GM15510 (cell line): ENCODE measurements at regions not wholly inside any gene's neighbourhood (a gene's known extent, or its start where the extent isn't known, plus 50 kb on each side); places are given as distances from the start of the nearest gene placed in this dataset.

Experiments used
- POLR2A ChIP-seq: IDR thresholded peaks from 3 replicates; pipeline ENCODE4 v1.6.1; 2011; ENCODE audit warnings: borderline replicate concordance; ENCODE audit not compliant: insufficient read length; ENCODE audit errors: extremely low read depth

DNA sequence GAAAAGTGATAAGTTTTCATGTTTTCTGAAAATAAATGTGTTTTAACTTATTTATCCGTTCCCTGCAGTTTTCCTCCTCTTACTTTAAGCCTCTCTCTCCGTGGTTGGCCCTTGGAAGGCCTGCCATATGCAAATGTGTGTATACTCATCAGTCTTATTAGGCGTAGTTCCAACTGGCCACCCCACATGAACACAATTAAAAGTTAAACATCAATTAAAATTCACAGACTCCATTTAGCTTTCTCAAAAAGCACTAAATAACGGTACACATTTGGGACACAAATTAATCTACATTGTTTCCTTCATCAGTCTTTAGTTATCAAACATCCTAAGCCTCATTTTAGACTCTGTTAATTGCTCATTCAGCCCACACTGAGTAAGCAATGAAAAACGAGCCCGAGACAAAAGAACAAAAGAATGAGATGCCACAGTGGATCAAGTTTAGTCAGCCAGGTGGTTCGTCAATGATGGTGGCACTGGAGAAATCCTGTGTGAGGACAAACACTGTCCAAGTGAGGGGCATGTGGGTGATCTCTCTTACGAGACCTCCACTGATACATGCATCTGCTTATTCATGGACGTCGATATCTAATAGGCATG is 76.0 kb upstream of the TMCC3 start:
- no peak for TF ChIP-seq POLR2A

DNA sequence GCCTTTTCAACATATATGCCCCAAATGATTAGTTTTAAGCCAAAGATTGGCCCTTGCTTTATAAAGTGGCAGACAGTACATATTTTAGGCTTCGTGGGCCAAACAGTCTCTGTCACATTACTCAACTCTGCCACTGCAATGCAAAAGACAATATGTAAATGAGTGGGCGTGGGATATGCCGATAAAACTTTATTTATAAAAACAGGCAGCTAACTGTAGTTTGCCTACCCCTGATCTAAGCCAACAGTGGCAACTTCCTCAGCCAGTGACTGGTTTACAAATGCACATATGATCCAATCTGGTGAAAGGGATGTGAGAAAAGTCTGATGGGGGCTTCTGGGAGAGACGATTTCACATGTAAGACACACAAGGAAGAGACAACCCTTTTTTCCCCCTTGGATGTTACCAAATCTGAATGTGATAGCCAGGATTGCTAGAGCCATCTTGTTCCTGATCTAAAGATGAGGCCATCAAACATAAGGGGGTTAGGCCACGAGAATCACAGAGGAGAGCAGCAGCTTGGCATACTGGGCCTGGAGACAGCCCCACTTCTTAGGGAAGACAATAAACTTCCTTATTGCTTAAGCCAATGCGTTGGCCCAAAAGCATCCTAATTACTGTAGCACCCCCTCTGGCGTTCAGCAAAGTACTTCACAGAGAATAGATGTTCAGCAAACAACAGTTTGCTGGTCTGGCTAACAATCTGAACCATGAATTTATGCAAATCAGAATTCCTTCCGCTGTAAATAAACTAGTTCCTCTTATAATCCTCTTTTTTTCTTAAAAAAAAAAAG is 75.2 kb upstream of the TMCC3 start:
- TF ChIP-seq POLR2A, result no peak

DNA sequence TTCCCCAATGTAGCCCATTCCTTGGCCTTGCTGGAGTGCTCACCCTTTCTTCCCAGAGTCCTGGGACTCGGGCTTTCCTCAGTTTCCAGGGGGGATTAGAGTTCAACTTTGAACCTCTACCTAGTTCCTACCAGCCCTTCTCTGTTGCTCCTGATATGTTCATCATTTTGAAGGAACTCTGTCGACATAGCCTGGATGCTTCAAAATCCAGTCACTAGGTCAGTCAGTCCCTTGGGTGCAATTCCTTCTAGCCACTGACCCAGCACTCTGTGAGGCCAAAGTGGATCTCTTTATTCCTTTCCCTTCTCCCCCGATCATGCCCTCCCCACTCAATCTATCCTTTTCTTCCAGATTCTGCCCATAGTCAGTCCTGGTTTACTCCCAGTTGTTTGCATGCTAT is 72.3 kb upstream of the TMCC3 start:
- no peak for TF ChIP-seq POLR2A

DNA sequence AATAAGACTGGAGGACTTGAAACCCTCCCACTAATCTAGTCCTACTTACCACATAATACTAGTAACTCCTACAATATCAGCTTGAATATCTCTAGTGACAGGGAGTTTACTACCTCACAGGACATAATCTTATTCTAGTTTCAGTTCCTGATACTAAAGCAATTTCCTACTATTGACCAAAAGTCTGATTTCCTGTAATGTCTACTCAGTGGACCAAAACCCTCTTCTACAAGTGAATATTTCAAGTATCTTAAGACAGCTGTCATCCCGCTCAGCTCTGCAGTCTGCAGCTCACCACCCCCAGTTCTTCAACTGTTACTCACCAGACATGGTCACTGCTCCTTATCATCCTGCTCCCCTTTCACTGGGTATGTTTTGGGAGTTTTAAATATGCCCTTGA is 70.8 kb upstream of the TMCC3 start:
- no peak for TF ChIP-seq POLR2A

DNA sequence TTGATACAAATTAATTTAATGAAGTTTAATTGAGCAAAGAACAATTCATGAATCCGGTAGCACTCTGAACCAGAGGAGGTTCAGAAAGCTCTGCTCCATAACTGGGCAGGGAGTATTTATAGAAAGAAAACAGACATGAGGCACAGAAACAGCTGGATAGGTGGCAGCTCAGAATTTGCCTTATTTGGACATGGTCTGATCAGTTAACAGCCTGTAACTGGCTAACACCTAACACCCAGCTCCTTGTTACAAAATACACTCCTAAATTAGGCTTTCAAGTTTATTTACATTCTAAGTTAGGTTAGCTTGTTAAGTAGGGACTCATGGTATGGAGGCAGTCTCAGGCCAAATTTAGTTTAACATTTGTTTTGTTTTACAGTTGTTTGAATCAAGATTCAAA is 67.8 kb upstream of the TMCC3 start:
- TF ChIP-seq POLR2A, result no peak

DNA sequence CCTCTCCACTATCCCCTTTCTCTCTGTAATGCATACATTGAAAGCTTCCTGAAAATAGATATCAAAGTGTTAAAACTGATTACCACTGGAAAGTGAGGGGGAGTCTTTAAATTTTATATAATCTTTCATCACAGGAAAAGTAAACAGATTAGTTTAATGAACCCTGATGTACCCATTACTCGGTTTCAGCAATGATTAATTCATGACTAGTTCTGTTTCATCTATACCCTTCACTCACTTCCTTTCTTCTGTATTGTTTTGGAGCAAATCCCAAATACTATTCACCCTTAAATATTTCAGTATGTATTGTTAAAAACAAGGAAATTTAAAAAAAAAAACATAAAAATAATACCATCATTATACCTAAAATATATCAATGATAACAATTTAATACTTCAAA is 67.3 kb upstream of the TMCC3 start:
- no peak for TF ChIP-seq POLR2A

DNA sequence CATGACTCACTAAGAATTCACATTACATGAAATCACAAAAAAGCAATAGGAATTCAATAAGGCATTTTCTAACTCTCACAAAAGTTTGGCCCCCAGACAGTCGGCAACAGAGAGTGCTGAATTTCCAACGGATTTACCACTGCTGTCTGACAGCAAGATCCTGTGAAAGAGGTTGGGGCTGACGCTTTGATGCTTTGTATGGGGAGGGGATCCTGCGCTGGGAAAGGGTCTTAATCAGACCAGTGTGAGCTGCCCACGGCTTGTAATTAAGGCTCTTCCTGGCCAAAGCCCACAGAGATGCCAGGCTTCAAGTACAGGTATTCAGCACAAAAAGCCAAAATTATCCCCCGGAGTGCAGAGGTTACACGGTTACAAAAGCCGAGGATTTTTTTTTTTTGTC is 66.8 kb upstream of the TMCC3 start:
- TF ChIP-seq POLR2A, result no peak

DNA sequence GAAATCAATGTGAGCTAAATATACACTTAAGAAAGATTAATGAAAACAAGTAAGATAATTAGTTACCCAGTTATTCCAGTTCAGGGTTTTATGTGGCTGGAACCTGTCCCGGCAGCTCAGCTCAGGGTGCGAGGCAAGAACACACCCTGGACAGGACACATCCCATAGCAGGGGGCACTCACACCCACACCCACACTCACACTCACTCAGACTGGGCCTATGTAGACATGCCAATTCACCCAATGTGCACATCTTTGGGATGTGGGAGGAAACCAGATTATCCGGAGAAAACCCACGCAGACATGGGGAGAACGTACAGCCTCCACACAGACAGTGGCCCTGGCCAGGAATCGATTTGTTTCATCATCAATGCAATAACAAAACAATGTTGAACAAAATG is 66.0 kb upstream of the TMCC3 start:
- TF ChIP-seq POLR2A, result no peak

DNA sequence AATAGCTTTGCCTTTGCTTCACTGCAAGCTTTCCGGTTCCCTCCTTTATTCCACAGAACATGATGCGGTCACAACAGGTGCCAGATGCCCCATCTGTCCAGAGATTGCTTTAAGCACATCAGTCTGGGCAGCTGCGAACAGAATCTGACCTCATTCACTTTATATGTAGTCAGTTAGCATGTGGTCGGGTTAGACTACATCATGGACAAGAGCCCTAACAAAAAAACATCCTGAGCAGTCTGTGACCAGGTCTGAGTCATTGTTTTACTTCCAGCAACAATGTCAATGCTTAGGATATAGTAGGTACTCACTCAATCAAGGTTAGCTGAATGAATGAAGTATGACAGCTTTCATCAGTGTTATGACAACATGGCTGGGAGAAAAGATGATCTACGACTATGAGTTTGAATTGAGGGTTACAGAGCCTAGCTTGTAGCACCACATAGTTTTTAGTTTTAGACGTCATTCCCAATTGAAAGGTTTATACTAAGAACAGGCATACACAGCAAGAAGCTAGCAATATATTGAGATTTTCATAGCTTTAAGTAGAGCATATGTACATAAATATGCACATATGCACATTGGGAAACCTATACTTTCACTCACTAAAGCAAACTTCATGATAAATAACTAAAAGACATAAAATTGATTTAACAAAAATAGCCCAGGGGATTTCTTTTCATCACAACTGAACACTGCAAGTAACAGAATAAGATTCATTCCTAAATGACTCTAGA is 64.2 kb upstream of the TMCC3 start:
- no peak for TF ChIP-seq POLR2A

DNA sequence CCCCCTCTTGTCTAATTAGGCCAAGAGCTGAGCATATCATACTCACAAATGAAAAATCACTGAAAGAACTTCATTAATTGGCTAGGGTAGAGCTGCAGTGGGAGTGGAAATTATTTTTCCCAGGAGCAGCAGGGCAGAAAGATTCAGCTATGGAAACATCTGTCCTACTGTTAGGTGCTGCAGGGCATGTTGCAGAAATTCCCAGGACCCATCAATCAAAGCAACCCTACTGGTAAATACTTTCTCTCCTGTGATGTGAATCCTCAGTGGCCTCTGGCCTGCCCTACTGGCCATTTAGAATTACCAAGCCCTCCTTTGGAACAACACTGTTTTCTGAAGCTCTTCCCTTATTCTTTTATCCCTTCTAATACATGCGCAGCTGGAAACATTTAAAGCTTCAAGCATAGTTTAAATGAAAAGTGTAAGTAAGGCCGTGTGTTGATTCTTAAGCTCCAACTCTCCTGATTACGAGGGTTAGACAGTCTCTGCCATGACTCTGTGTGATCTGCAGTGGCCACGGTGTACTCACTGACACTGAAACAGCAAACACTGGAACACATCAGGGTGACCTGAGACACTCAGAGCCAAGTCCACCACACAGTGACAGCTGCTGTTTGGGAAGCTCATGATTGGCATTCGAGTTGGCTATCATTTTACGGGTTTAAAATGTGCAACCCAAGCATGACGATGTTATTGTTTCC is 62.6 kb upstream of the TMCC3 start:
- no peak for TF ChIP-seq POLR2A

DNA sequence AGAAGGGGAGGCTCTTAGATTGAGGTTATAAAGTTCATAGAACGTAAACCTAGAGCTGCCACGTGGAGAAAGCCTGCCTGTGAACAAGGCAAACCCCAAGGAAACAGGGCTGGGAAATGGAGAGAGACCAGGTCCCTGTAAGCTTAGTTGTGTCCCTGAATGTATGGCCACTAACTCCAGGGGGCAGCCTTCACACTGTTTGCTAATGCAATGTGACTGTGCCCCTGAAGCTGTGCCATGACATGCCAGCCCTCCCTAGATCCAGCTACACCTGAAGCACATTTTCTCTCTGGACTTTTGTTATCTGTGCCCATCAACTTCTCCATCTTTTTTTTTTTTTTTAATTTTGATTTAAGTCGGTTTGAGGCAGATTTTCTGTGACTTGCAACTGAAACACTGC is 60.6 kb upstream of the TMCC3 start:
- TF ChIP-seq POLR2A, result no peak

DNA sequence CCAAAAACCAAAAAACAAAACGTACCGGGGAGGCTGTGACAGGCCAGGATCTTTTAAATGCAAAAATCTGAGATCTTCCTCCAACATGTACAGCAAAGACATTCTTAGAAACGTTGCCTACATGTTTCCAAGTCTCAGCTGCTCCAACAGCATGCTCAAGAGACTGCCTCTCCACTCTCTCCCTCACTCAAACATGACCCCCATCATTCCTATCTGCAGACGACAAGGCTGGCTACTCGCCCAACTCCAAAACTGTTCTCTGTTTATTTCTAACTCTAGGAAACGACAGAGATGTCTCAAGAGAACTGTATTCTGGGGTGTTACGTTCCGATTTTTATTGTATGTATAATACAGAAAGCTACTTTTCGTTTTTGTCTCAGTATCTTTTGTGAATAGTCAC is 57.5 kb upstream of the TMCC3 start:
- TF ChIP-seq POLR2A, result no peak

DNA sequence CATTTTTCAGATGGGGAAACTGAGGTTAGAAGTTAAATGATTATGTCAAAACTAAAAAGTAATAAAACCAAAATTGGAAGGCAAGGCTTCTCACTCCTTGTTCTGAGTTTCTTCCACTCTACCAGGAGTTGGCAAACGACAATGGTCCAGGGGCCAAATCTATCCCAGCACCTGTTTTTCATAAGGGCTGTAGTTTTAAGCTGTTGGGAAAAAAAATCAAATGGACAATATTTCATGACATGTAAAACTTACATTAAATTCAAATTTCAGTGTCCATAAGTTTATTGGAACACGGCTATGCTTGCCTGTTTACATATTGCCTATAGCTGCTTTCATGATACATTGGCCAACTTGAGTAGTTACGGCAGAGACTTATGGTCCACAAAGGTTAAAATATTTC is 56.7 kb upstream of the TMCC3 start:
- no peak for TF ChIP-seq POLR2A

DNA sequence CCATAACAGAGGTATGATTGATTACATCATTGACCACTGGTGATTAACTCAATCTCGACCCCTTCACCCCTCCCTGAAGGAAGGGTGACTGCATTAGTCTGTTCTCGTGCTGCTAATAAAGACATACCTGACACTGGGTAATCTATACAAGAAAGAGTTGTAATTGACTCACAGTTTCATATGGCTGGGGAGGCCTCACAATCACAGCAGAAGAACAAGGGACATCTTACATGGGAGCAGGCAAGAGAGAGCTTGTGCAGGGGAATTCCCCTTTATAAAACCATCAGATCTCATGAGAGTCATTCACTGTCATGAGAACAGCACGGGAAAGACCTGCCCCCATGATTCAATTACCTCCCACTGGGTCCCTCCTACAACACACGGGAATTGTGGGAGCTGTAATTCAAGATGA is 55.9 kb upstream of the TMCC3 start:
- TF ChIP-seq POLR2A, result no peak

DNA sequence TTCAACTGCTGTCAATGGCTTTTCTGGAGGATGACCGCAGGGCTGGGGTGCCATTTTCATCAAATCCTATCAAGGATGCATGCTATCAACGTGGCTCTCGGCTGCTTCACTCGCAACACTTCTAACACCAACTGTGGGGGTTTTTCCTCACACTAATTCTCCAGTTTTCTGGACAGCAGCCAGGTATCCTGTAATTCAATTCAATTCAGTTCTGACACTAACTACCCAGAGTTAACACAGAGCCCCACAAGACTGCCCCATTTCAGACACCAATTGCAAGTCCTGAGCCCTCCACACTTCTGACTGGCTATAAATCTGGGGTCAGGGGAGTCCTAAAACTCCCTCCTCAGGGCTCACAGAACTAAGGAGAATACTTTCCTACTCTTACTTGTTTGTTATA is 55.3 kb upstream of the TMCC3 start:
- no peak for TF ChIP-seq POLR2A
